ENCODE measurements at regions not wholly inside any gene's neighbourhood (a gene's known extent, or its start where the extent isn't known, plus 50 kb on each side); places are given as distances from the start of the nearest gene placed in this dataset.

DNA sequence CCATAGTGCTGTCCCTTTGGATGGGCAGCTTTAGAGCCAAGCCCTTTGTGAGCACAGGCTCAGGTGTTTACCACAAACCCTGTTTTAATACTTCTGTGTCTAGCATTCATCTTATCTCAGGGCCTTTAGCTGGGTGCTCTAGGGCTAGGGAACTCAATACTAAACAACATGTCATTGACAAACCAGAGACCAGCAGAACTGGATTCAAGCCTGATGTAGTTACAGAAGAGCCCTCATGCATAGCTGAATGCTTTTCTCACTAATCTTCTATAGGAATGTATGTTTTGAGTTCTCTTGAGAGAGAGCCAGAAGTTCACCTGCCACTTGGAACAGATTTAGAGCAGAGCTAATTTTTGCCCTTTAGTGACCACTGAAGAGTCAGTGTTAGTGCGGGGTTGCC lies 142.6 kb downstream of the DCK start:
- TF ChIP-seq, protein P1, sequence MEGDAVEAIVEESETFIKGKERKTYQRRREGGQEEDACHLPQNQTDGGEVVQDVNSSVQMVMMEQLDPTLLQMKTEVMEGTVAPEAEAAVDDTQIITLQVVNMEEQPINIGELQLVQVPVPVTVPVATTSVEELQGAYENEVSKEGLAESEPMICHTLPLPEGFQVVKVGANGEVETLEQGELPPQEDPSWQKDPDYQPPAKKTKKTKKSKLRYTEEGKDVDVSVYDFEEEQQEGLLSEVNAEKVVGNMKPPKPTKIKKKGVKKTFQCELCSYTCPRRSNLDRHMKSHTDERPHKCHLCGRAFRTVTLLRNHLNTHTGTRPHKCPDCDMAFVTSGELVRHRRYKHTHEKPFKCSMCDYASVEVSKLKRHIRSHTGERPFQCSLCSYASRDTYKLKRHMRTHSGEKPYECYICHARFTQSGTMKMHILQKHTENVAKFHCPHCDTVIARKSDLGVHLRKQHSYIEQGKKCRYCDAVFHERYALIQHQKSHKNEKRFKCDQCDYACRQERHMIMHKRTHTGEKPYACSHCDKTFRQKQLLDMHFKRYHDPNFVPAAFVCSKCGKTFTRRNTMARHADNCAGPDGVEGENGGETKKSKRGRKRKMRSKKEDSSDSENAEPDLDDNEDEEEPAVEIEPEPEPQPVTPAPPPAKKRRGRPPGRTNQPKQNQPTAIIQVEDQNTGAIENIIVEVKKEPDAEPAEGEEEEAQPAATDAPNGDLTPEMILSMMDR (IDR thresholded peaks at IDR 0.05): no peak
- TF ChIP-seq POLR2AphosphoS5 (IDR thresholded peaks at IDR 0.05) (no peak), POLR2A (IDR thresholded peaks at IDR 0.05) (no peak)
